ENCODE measurements at regions not wholly inside any gene's neighbourhood (a gene's known extent, or its start where the extent isn't known, plus 50 kb on each side); places are given as distances from the start of the nearest gene placed in this dataset.

- TF ChIP-seq CTCF (IDR thresholded peaks at IDR 0.05; ENCODE audit: insufficient read depth, low read depth, low read length) (no peak), EZH2 (IDR thresholded peaks at IDR 0.05; ENCODE audit: insufficient read depth, low read length) (no peak)
Measured at GRCh38 chr2:15853903-15854302, 86.4 kb upstream of the MYCN start.

Data from astrocyte (in vitro differentiated cells and primary cell).